ENCODE measurements at regions not wholly inside any gene's neighbourhood (a gene's known extent, or its start where the extent isn't known, plus 50 kb on each side); places are given as distances from the start of the nearest gene placed in this dataset.

DNA sequence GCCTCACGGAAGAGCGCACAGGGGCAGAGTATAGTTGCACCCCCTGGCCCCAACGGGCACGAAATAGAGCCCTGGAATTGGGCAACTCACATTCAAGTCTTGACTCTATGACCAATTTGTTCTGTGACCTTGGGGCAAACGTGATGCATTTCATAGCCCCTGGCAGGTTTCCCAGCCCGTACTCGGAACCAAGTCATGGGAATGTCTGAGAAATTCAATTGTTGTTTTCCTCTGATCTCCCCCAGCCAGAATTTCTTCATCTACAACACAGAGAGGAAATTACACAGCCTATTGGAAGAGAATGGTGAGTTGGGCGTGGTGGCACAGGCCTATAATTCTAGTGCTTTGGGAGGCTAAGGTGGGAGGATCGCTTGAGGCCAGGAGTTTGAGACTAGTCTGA lies 322.3 kb upstream of the SULF2 start:
- TF ChIP-seq, protein P1, sequence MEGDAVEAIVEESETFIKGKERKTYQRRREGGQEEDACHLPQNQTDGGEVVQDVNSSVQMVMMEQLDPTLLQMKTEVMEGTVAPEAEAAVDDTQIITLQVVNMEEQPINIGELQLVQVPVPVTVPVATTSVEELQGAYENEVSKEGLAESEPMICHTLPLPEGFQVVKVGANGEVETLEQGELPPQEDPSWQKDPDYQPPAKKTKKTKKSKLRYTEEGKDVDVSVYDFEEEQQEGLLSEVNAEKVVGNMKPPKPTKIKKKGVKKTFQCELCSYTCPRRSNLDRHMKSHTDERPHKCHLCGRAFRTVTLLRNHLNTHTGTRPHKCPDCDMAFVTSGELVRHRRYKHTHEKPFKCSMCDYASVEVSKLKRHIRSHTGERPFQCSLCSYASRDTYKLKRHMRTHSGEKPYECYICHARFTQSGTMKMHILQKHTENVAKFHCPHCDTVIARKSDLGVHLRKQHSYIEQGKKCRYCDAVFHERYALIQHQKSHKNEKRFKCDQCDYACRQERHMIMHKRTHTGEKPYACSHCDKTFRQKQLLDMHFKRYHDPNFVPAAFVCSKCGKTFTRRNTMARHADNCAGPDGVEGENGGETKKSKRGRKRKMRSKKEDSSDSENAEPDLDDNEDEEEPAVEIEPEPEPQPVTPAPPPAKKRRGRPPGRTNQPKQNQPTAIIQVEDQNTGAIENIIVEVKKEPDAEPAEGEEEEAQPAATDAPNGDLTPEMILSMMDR (IDR thresholded peaks at IDR 0.05; ENCODE audit: insufficient read depth, low read length), result no peak
- TF ChIP-seq, protein P2, sequence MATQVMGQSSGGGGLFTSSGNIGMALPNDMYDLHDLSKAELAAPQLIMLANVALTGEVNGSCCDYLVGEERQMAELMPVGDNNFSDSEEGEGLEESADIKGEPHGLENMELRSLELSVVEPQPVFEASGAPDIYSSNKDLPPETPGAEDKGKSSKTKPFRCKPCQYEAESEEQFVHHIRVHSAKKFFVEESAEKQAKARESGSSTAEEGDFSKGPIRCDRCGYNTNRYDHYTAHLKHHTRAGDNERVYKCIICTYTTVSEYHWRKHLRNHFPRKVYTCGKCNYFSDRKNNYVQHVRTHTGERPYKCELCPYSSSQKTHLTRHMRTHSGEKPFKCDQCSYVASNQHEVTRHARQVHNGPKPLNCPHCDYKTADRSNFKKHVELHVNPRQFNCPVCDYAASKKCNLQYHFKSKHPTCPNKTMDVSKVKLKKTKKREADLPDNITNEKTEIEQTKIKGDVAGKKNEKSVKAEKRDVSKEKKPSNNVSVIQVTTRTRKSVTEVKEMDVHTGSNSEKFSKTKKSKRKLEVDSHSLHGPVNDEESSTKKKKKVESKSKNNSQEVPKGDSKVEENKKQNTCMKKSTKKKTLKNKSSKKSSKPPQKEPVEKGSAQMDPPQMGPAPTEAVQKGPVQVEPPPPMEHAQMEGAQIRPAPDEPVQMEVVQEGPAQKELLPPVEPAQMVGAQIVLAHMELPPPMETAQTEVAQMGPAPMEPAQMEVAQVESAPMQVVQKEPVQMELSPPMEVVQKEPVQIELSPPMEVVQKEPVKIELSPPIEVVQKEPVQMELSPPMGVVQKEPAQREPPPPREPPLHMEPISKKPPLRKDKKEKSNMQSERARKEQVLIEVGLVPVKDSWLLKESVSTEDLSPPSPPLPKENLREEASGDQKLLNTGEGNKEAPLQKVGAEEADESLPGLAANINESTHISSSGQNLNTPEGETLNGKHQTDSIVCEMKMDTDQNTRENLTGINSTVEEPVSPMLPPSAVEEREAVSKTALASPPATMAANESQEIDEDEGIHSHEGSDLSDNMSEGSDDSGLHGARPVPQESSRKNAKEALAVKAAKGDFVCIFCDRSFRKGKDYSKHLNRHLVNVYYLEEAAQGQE (IDR thresholded peaks at IDR 0.05; ENCODE audit: insufficient replicate concordance, low read depth), result no peak
- no peak for TF ChIP-seq POLR2AphosphoS5 (IDR thresholded peaks at IDR 0.05; ENCODE audit: low read depth)
